HG02759 (cell line): ENCODE measurements at regions not wholly inside any gene's neighbourhood (a gene's known extent, or its start where the extent isn't known, plus 50 kb on each side); places are given as distances from the start of the nearest gene placed in this dataset.

Experiments used
- ATAC-seq: cut with Tn5 transposase; IDR thresholded peaks from one replicate; pipeline ENCODE4 v1.9.1; 2021; ENCODE audit warnings: mild to moderate bottlenecking, moderate library complexity; ENCODE audit not compliant: unreplicated experiment

DNA sequence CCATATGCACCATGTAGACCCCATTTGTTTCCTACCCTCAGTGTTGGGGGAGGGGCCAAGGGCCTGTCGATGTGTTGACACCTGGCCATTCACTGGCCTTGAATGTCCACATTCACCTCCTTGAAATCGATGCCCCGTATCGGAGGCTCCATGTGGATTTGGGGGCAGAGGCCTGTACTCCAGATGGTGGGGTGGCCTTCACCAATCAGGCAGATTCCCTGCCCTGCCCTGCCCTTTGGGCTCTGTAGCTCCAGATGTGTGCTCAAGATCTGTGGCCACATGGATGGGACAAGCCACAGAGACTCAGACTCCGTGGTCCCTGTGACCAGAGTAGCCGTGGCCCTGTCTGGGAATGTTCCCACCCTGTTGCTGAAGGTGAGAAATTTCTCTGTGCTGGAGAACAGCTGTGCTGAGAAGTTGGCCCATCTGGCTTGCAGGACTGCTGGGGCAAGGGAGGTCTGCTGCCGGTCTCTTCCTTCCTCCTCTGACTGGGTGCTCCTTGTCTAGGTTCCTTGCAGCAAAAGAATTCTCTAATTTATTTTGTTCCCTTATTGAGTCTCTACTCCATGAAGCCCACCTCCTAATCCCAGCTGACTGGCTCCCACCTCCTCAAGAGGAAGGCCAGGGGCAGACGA is 221.3 kb downstream of the SEC14L1 start:
- ATAC-seq: no peak

DNA sequence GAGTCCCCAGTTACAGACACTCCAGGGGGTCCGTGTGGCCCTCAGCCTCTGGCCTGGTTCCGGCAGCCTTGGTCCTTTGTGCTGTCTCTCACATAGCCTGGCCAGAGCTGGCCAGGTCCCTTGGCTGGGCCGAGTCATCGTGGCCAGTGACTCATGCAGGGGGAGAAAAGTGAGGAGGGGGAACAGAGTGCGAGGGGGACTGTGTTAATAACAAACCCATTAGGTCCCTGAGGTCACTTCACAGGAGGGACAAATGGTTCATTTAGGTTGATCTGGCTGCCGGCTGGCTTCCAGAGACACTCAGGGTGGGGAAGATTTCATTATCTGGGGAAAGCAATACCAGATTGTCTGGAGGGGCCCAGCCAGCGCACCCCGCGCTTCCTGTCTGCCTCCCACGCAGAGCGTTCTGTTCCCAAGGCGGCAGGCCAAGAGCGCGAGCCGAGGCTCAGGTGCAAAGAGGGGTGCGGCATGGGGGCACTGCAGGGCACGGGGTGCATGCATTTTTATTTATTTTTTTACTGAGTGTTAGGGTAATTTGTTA is 223.1 kb downstream of the SEC14L1 start:
- ATAC-seq: no peak

DNA sequence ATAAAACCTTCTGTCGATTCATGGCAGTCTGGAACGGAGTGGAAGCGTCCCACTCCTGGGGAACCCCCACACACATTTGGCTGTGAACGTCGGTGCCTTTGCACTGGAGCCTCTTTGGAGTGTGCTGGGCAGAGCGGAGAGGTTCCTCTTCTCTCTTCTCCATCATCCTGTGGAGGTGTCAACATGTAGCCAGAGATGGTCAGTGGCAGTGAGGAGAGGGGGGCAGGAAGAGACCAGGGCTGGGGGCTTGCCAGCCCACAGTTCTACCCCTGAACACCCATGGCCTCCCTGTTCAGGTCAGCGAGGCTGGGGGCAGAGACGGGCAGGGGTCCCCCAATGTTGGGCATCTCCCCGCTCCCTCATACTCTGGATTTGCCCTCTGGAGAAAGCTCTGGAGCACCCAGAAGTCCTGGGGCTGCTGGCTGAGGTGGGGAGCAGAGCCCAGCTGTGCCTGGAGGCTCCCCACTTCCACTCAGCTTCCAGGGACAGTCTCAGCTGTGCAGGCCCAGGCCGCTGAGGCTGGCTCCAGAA is 223.7 kb downstream of the SEC14L1 start:
- no peak for ATAC-seq

DNA sequence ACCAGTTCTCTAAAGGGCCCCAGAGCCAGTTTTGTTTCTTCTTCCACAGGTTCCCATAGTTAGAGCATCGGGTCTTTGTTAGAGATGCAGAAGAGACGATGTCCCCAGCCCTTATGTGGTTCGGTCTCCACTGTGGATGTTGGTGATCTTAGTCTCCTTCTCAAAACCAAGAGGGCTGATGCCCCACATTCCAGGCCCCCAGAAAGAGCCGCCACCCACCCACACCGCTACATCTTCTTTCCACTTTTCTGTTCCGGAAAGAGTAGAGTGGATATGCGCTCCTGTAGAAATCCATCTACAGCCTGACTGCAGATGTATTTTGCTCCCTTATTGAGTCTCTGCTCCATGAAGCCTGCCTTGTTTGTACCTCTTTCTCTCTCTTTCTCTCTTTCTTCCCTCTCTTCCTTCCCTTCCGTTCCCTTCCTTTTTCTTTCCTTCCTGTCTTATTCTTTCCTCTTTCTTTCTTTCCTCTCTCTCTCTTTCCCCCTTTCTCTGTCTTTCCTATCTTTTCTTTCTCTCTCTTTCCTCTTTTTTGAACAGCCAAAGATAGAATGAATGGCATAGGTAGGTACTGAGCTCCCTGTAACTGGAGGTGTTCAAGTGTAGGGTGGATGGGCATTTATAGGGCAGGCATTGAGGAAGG is 224.3 kb downstream of the SEC14L1 start:
- no peak for ATAC-seq

DNA sequence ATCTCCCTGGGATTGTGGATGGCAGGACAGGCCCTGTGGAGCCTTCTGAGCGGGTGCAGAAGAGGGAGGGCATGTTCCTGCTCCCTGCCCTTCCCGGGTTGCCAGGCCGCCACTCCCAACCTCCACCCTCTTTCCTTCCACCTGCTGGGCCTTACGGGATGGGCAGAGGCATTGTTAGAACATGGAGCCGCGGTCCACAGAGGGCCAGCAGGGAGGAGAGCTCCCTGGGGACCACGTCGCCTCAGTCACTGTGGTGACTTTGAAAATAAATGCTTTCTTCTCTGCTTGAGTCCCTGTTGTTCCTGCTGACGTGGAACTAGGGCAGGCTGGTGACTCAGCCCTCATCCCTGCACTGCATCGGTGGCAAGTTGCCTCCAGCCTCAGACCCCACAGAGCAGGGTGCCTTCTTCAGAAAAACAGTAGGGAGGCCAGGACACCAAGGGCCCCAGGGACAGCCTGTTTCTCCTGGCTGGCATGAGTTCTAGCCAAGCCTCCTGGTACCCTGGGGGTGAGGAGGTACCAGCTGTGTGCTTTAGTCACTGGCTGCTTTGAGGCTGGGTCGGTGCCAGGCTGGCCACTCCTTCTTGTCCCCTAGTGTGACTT is 224.9 kb downstream of the SEC14L1 start:
- ATAC-seq: no peak

DNA sequence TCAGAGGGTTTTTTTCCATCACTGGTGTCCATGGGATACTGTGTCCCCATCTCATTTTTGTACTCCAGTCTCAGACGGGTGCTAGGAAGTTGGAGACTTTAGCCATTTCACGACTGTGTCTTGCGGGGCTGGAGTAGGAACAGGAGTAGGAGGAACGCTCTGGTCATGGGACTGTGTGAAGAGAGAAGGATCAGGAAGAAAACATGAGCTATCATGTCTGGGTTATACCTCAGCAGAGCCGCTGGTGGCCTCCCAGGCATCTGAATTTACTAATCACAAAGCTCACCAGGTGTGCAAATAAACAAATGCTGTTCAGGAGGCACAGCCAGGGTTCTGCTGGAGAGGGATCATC is 225.4 kb downstream of the SEC14L1 start:
- ATAC-seq: no peak

DNA sequence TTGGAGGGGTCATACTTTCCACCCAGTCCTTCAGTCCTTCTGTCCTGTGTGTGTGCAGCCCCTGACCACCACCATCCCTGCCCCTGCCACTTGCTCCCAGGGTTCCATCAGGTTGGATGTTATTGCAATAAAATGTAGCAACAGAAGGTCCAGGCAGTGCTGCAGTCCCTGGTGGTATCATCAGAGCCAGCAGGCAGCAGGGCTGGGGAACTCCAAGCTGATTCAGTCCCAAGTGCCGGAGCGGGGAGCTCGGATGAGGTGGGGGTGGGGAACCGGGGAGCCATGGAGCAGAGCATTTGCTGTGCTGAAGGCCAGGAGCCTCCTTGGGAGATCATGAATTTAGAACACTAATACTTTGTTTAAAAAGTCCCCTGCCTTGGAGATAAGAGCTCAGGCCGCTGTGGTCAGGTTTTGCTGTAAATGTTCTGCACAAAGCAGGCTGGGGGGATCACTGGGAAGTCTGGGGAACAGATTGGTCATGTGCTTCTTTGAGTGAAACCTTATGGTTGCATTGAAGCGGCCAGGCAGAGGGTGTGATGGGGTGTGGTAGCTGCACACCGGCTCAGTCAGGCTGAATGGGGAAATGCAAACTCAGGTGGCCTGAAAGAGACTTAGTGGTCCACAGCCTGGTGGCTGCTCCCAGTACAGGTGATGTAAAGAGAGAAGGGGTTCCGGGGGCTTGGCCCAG is 225.9 kb downstream of the SEC14L1 start:
- ATAC-seq: no peak

DNA sequence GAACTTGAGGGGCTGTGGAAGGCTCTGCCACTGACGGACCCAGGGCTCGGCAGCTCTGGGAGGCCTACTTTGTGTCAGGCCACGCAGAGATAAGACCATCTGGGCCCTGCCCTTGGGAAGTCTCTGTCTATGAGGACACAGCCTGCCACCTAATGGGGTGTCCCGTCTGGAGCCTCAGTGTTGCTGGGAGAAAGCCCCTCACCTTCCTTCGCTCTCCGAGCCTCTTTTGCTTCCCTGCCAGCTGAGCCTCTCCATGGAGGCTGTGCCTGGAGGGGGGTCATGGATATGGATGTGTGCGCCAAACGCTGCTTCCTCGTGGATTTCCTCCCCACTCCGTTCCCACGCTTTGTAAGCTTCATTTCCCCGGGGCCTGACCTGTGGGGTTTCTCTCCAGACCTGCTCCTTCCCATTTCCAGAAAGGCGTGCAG is 228.8 kb downstream of the SEC14L1 start:
- no peak for ATAC-seq

DNA sequence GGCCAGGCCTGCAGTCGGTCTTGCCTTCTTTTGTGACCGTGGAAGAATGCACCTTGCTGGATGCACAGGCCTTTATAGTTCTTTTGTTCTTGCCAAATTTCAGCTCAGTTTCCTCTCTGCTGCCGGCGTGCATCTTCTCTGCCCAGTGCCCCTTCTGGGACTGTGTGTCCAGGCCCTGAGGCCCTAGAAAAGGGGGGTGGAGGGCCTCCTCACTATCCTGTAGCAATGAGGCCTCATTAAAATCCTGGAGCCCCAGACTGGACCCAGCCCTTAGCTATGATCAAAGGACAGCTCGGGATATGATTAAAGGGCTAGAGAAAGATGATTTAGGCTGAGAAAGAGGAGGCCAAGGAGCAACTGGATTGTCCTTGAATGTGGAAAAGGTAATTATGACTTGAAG is 229.8 kb downstream of the SEC14L1 start:
- ATAC-seq: no peak

DNA sequence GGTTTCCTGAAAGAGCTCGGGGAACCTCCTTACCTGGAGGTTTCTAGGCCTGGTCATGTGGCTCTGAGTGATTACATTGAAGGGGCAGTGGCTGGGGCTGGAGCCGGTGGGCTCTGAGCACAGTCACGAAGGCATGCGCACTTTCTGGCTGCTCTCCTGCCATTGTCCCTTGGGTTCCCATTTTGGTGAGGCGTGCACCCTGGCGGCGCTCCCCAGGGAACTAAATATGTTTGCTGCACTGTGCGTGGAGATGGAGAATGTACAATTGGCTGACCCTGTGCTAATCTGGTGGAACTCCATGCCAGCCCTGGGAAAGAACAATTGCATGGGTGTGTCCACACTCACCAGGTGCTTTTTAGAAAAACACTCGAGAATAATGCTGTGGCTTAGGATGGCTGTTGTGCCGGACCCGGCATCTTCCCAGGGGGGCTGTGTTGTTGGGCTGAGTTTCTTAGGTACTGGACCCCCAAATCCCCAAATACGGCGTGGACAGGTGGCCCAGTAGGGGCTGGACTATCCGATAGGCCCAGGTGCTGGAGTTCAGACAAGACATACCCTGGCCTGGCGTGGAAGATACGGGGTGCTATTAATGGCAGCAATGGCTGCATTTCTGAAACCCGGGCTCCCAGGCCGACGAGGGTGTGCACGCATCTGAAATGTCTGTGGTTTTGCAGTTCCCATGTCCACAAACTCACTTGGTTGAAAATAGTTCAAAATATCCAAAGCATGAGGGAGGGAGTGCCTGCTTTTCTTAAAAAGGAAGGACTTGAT is 230.5 kb downstream of the SEC14L1 start:
- ATAC-seq: no peak

DNA sequence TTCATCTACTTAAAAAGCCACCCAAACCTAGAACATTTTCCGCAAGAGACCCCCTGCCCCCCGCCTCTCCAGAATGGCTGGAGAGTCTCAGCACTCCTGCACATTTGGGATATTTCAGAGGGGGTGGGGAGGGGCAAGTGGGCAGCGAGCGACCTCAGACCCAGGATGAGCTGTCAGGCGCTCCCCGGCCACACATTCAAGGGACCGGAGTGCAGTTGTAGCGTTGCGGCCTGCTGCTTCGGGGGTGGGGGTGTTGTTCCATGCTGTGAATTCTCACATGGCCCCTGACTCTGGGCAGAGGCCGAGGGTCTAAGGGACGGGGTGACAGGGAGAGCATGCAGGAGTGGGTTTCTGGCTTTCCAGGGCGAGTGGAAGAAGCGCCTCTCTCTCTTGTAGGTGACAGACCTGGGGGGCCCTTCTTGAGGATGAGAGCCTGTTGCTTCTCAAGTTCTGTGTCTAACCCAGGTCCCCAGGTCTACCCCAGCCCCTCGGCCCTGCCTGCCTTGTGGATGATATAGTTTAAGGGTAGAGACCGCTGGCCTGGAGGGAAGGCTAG is 231.2 kb downstream of the SEC14L1 start:
- no peak for ATAC-seq

DNA sequence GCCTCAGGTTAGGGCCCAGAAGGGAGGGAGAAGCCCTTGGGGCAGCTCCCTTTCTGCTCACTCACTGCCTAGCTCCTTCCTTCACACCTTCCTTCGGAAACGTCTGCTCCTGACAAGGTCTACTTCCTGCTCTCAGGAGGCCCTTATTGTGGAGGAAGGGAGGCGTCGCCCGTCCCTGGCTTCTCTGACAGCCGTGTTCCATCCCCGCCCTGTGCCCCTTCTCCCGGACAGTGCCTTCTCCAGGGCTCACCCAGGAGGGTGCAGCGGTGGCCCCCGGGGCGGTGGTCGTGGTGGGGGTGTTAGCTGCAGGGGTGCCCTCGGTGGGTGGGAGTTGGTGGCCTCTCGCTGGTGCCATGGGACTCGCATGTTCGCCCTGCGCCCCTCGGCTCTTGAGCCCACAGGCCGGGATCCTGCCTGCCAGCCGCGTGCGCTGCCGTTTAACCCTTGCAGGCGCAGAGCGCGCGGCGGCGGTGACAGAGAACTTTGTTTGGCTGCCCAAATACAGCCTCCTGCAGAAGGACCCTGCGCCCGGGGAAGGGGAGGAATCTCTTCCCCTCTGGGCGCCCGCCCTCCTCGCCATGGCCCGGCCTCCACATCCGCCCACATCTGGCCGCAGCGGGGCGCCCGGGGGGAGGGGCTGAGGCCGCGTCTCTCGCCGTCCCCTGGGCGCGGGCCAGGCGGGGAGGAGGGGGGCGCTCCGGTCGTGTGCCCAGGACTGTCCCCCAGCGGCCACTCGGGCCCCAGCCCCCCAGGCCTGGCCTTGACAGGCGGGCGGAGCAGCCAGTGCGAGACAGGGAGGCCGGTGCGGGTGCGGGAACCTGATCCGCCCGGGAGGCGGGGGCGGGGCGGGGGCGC is 231.9 kb downstream of the SEC14L1 start:
- ATAC-seq: peak; percentile 63

DNA sequence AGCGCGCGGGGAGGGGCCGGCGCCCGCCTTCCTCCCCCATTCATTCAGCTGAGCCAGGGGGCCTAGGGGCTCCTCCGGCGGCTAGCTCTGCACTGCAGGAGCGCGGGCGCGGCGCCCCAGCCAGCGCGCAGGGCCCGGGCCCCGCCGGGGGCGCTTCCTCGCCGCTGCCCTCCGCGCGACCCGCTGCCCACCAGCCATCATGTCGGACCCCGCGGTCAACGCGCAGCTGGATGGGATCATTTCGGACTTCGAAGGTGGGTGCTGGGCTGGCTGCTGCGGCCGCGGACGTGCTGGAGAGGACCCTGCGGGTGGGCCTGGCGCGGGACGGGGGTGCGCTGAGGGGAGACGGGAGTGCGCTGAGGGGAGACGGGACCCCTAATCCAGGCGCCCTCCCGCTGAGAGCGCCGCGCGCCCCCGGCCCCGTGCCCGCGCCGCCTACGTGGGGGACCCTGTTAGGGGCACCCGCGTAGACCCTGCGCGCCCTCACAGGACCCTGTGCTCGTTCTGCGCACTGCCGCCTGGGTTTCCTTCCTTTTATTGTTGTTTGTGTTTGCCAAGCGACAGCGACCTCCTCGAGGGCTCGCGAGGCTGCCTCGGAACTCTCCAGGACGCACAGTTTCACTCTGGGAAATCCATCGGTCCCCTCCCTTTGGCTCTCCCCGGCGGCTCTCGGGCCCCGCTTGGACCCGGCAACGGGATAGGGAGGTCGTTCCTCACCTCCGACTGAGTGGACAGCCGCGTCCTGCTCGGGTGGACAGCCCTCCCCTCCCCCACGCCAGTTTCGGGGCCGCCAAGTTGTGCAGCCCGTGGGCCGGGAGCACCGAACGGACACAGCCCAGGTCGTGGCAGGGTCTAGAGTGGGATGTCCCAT is 232.8 kb downstream of the SEC14L1 start:
- ATAC-seq: peak; percentile 18

DNA sequence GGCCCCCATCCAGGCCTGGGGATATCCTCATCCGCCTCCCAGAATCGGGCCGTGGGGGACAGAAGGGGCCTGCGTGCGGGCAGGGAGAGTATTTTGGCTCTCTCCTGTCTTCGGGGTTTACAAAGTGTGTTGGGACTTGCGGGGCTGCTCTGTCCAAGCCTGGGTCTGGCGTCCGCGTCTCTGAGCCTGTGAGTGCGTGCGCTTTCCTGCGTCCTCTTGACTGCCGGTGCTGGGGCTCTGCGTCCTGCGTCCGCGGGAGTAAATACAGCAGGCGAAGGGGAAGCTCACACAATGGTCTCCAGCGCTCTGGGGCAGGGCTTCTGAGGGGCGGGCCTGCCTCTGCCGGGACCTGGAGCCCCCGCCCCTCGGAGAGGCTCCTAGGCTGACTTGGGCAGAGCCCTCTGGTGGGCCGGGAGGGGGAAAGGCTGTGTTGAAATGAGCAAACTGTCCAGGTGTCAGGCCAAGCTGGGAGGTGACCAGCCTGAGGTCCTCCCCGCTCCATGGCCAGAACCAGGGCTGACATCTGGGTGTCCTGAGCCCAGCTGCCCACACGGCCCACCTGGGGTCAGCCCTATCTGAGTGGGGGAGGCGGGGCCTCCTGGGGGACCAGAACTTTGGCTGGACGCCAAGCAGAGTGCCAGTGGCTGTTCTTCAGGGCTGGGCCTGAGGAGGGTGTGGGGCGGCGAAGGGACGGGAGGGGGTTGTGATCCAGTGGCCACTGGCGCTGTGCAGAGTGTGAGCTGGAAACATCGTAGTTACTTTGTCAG is 233.6 kb downstream of the SEC14L1 start:
- ATAC-seq: no peak

DNA sequence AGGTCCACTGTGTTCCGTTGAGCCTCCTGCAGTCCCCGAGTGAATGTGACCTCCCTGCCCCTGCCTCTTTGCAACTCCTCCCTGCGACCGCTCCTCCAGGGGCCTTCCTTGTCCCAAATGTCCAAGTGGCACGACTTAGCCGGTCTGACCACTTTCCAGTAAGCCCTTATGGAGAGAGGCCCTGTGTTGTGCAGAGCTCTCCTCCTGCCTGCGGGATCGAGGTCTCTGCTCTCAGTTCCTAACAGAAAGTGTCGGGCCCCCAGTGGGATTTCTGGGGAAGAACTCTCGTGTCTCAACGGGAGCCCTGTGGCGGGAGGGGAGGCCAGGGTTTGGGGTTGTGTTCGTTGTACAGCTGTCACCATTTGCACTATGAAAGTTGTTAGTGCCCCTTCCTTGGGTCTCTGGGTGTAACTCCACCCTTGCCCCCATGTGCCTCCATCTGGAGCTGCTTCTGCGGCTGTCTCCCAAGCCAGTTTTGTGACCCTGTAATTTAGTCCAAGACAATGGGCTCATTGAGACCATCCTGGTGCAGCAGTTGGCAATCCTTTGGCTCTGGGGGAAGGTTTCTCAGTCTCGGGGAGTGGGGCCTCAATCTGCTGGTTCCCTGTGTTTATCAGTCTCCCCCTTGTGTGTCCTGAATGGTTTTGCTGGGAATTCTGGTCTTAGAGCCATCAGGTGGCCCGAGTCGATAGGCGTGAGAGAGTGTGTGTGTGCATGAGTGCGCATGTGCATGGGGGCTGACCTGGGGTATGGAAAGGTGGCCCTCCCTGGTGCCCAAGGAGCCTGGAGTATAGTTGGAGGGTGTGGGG is 234.5 kb downstream of the SEC14L1 start:
- no peak for ATAC-seq

DNA sequence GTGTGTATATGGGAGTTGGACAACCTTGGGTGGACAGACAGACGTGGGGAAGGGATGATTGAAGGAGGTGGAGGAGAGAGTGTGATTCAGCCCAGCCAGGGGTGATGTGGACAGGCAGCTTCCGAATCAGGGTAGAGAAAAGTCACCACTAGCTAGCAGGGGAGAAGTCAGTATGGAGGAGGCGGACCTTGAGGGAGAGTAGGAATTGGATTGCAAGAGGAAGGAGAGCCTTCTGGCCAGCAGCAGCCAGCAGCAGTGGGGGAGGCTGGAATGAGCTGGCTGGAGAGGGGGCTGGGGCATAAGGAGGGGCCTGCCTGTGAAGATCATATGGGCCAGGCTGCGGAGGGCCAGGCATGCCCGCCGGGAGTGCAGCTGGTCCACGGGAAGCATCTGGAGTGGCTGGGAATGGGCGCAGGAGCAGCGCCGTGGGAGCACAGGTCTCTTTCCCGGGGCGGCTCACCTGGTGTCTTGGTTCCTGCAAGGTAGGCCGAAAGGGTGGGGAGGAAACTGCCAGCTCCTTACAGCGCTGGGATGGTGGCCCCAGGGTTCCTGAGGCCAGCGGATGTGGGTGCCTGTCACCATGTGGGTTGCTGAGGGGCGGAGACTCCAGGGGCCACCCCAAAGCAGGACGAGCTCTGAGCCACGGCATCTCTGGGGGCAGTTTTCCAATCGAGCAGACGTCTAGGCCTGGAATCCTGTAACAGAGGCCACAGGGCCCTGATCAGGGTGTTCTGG is 235.3 kb downstream of the SEC14L1 start:
- ATAC-seq: no peak
